OCI-LY7 (cell line): ENCODE measurements at regions not wholly inside any gene's neighbourhood (a gene's known extent, or its start where the extent isn't known, plus 50 kb on each side); places are given as distances from the start of the nearest gene placed in this dataset.

Source experiments
- CTCF ChIP-seq: fragments of 200-600 bp; sonication (generic); conservative IDR thresholded peaks from 2 replicates; pipeline ENCODE4 v1.5.1; 2014; ENCODE audit warnings: mild to moderate bottlenecking, antibody characterized with exemption, low read length, moderate library complexity, mixed read lengths
- EZH2phosphoT487 ChIP-seq: fragments of 200-600 bp; sonication (generic); IDR thresholded peaks from 2 replicates; pipeline ENCODE4 v1.6.1; 2018; ENCODE audit warnings: low read depth, borderline replicate concordance, mild to moderate bottlenecking, mixed run types, antibody characterized with exemption, low read length, moderate library complexity, mixed read lengths

GRCh38 chr18:25423760-25424159 is 71.8 kb upstream of the ZNF521 start:
- TF ChIP-seq CTCF (no peak), EZH2phosphoT487 (no peak)
